A673 (cell line): ENCODE measurements at regions not wholly inside any gene's neighbourhood (a gene's known extent, or its start where the extent isn't known, plus 50 kb on each side); places are given as distances from the start of the nearest gene placed in this dataset.

ENCODE experiments used
- EZH2 ChIP-seq: fragments of 200-600 bp; sonication (generic); IDR thresholded peaks from 2 replicates; pipeline ENCODE4 v1.6.1; 2017; ENCODE audit warnings: borderline replicate concordance, low read depth, mild to moderate bottlenecking, mixed read lengths, antibody characterized with exemption, low read length; ENCODE audit not compliant: poor library complexity, severe bottlenecking
- TF ChIP-seq, protein P1 (sequence below): fragments of 300-800, 200-600 bp; sonication (generic); conservative IDR thresholded peaks from 2 replicates; pipeline ENCODE4 v1.5.1; 2017; ENCODE audit warnings: low read depth, mild to moderate bottlenecking, antibody characterized with exemption, low read length, moderate library complexity, mixed read lengths

DNA sequence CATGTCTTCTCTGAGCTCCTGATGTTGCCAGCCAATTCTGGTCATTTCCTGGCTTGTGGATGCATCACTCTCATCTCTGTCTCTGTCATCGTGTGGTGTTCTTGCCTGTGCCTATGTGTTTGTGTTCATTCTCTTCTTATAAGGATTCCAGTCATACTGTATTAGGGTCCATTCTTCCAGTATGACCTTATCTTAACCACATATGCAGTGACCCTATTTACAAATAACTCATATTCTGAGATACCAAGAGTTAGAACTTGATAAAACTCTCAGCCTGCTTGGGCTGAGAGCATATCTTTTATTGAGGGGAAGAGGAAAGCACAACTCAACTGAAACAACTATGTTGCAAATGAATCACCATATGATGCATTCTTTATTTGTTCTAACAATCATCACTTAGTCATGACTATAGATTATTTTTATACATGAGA lies 189.0 kb upstream of the ANXA10 start:
- TF ChIP-seq, protein P1, sequence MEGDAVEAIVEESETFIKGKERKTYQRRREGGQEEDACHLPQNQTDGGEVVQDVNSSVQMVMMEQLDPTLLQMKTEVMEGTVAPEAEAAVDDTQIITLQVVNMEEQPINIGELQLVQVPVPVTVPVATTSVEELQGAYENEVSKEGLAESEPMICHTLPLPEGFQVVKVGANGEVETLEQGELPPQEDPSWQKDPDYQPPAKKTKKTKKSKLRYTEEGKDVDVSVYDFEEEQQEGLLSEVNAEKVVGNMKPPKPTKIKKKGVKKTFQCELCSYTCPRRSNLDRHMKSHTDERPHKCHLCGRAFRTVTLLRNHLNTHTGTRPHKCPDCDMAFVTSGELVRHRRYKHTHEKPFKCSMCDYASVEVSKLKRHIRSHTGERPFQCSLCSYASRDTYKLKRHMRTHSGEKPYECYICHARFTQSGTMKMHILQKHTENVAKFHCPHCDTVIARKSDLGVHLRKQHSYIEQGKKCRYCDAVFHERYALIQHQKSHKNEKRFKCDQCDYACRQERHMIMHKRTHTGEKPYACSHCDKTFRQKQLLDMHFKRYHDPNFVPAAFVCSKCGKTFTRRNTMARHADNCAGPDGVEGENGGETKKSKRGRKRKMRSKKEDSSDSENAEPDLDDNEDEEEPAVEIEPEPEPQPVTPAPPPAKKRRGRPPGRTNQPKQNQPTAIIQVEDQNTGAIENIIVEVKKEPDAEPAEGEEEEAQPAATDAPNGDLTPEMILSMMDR = no peak
- no peak for TF ChIP-seq EZH2
